Omental fat pad (tissue), 3 donors: ENCODE measurements at regions not wholly inside any gene's neighbourhood (a gene's known extent, or its start where the extent isn't known, plus 50 kb on each side); places are given as distances from the start of the nearest gene placed in this dataset.
"Not testable (repeated sequence)": the region's sequence is repeated elsewhere in the genome, so short reads cannot be mapped to it uniquely, and the experiment has no call there.

ENCODE experiments used
- ATAC-seq: fragments of 150-250 bp; one replicate; pipeline ENCODE4 v1.9.1; 2016; ENCODE audit warnings: mild to moderate bottlenecking, moderate library complexity; ENCODE audit not compliant: low FRiP score
- DNase-seq: peaks from one replicate; pipeline ENCODE4 v3.0.0-alpha.2; 2019; ENCODE audit warnings: low spot score
- CTCF ChIP-seq, 3 donors: fragments of 450-650 bp; IDR thresholded peaks; one replicate each; pipeline ENCODE4 v1.5.1; 2016 to 2017; ENCODE audit warnings: antibody characterized with exemption in 3 of 3, mild to moderate bottlenecking in 3 of 3, moderate library complexity in 2 of 3

DNA sequence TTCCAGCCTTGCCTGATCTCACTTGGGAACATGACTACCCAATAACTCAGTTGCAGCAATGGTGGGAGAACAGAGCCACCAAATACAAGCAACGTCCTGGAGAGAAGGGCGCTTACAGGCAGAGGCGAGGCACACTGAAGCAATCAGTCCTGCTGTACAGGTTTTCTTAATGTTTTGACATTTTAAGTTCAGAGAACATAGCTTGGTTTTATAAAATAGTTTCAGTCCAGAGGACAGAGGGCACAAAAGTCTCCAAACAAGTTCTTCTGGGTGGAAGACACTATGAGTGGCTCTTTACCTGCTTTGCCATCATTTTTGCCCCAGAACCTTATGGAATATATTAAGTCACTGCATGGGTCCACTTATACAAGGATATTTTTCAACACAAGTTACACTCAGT, 103.4 kb upstream of the KCNG1 start:
- ATAC-seq, result no peak
- TF ChIP-seq CTCF (IDR thresholded peaks at IDR 0.05), result no peak
- no peak for DNase-seq

DNA sequence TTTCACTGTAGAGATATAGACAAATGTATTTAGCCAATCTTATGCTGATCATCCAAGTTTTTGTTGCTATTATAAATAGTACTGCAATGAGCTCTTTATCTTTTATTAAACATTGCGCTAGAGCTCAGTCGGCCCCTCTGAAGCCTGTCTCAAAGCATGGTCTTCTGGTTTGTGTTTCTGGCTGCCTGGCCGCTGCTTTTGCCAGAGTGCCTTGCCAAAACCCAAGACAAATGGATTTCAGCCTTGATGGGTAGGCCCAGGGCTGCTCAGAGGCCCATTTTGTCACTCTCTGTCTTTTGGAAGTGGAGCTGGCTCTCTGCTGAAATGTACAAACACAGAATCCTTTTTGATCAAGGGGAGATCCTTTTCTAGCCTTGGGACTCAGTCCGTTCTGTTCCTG, 102.9 kb upstream of the KCNG1 start:
- ATAC-seq (no peak), DNase-seq (no peak)
- TF ChIP-seq CTCF (IDR thresholded peaks at IDR 0.05), result no peak

GRCh38 chr20:51125105-51125504, 102.2 kb upstream of the KCNG1 start:
- TF ChIP-seq CTCF (IDR thresholded peaks at IDR 0.05), result no peak
- no peak for ATAC-seq
- no peak for DNase-seq

- not testable (repeated sequence) for DNase-seq, ATAC-seq
These were observed 101.0 kb upstream of the KCNG1 start for GRCh38 chr20:51123887-51124286.

DNA sequence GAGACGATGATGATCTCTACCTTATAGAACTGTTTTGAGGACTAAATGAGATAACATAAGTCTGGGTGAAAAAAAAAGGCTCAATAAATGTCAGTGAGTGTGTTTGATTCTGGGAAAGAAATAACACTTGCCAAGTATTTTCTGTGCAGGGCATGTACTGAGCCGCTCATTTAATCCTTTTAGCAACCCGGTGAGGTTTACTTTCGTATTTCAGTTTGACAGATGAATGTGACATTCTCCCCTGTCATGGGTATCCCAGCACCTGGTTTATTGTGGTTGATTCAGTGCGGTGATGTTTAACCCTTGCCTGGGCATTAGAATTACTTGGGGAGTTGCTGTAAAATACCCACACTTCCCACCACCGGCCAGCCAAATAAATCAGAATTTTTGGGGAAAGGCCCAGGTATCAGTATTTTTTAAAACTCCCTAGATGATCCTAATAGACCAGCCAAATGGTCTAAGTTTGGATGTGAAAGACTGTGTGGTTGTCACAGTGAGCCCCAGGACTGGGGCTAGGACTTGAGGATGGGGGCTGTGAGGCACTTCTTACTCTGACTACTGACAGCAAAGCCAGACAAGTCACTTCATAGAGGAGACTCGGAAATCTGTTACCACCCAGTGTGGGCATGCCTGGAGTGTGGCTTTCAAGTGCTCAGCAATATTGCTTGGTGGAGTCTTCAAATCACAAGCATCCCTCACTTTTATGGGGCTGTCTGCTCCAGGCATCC, 100.2 kb upstream of the KCNG1 start:
- ATAC-seq, result no peak
- no peak for DNase-seq
- TF ChIP-seq CTCF (IDR thresholded peaks at IDR 0.05), result no peak

DNA sequence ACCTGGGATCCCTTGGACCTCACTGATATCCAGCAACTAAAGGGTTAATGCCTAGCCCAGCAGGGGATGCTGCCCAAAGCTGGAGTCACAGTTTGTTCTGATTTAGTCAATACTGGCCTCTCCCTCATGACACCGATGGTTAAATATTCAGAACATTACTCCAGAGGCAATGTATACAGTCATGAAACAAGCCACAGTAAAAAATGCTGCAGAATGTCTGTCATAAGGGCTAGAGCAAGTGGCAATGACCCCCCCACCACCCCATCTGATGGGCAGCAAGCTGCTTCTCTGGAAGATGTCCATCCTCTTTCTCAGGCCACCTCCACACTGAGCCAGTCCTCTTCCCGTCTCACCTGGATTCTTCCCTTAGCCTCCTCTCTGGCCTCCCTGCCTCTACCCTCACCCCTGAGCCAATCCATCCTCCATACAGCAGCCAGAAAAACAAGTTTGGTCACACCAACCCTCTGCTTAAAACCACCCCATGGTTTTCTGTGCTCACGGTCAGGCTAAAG, 99.0 kb upstream of the KCNG1 start:
- ATAC-seq (no peak), DNase-seq (no peak)
- no peak for TF ChIP-seq CTCF (IDR thresholded peaks at IDR 0.05)

GRCh38 chr20:51121272-51121671, 98.4 kb upstream of the KCNG1 start:
- ATAC-seq, result no peak
- no peak for DNase-seq
- TF ChIP-seq CTCF (IDR thresholded peaks at IDR 0.05), result no peak
